K562 (cell line): ENCODE measurements at regions not wholly inside any gene's neighbourhood (a gene's known extent, or its start where the extent isn't known, plus 50 kb on each side); places are given as distances from the start of the nearest gene placed in this dataset.

Experiments used
- MEIS2 ChIP-seq: fragments of 450-650 bp; IDR thresholded peaks from 2 replicates; pipeline ENCODE4 v1.6.1; 2014; ENCODE audit warnings: mild to moderate bottlenecking; ENCODE audit not compliant: partially characterized antibody
- MYBL2 ChIP-seq, 2 experiments: fragments of 450-650 bp in 1 of 2; sonication (generic) in 1 of 2; formaldehyde crosslinking in 1 of 2; IDR thresholded peaks; 2 replicates each; pipeline versions ENCODE4 v1.6.1 to v1.8.1; 2017 to 2022; ENCODE audit warnings: borderline replicate concordance in 1 of 2, inconsistent platforms in 1 of 2, low read depth in 1 of 2, mild to moderate bottlenecking in 1 of 2, missing genetic modification reagents in 1 of 2, moderate library complexity in 1 of 2
- RBM14 ChIP-seq: fragments of 200-400 bp; formaldehyde crosslinking; IDR thresholded peaks from 2 replicates; pipeline ENCODE4 v1.6.1; 2018; ENCODE audit warnings: low read depth, mild to moderate bottlenecking, low read length, moderate library complexity, borderline replicate concordance; ENCODE audit not compliant: insufficient read depth
- SOX6 ChIP-seq: fragments of 450-650 bp; IDR thresholded peaks from 2 replicates; pipeline ENCODE4 v1.6.1; 2014; ENCODE audit warnings: mild to moderate bottlenecking
- SRSF1 ChIP-seq: fragments of 200-400 bp; formaldehyde crosslinking; IDR thresholded peaks from 2 replicates; pipeline ENCODE4 v1.6.1; 2017; ENCODE audit warnings: mild to moderate bottlenecking, low read depth, low read length, moderate library complexity
- TFAM ChIP-seq: fragments of 250-450 bp; sonication (Bioruptor Pico); conservative IDR thresholded peaks from 2 replicates; pipeline ENCODE4 v1.5.0; 2021; ENCODE audit warnings: mild to moderate bottlenecking, moderate library complexity
- ZBTB1 ChIP-seq: sonication (generic); formaldehyde crosslinking; IDR thresholded peaks from 2 replicates; pipeline ENCODE4 v1.8.1; 2023; ENCODE audit warnings: missing genetic modification reagents, low read depth, mild to moderate bottlenecking, borderline replicate concordance
- ZNF449 ChIP-seq: fragments of 250-450 bp; sonication (Bioruptor Pico); IDR thresholded peaks from 2 replicates; pipeline ENCODE4 v1.8.0; 2022; ENCODE audit warnings: moderate library complexity, mild to moderate bottlenecking, inconsistent platforms
- ZNF518B ChIP-seq: fragments of 250-450 bp; sonication (Bioruptor Pico); IDR thresholded peaks from 2 replicates; pipeline ENCODE4 v1.5.0; 2021; ENCODE audit warnings: mild to moderate bottlenecking, moderate library complexity
- ZNF644 ChIP-seq: fragments of 200-800 bp; sonication (Bioruptor generic); IDR thresholded peaks from 2 replicates; pipeline ENCODE4 v1.6.1; 2016; ENCODE audit warnings: low read depth, missing genetic modification characterization, missing compliant biosample characterization
- ZNF696 ChIP-seq: fragments of 250-450 bp; sonication (Bioruptor Pico); conservative IDR thresholded peaks from 2 replicates; pipeline ENCODE4 v1.4.0; 2020; ENCODE audit warnings: mild to moderate bottlenecking, moderate library complexity
- ZNF717 ChIP-seq: fragments of 250-450 bp; sonication (Bioruptor Pico); IDR thresholded peaks from 2 replicates; pipeline ENCODE4 v1.5.0; 2021
- TF ChIP-seq, protein P1 (sequence below): sonication (generic); formaldehyde crosslinking; IDR thresholded peaks from 2 replicates; pipeline ENCODE4 v1.8.0; 2022; ENCODE audit warnings: missing genetic modification reagents, mild to moderate bottlenecking, borderline replicate concordance
- TF ChIP-seq, protein P2 (sequence below): fragments of 250-450 bp; sonication (Bioruptor Pico); IDR thresholded peaks from 2 replicates; pipeline ENCODE4 v1.5.0; 2021

- TF ChIP-seq, protein P1, sequence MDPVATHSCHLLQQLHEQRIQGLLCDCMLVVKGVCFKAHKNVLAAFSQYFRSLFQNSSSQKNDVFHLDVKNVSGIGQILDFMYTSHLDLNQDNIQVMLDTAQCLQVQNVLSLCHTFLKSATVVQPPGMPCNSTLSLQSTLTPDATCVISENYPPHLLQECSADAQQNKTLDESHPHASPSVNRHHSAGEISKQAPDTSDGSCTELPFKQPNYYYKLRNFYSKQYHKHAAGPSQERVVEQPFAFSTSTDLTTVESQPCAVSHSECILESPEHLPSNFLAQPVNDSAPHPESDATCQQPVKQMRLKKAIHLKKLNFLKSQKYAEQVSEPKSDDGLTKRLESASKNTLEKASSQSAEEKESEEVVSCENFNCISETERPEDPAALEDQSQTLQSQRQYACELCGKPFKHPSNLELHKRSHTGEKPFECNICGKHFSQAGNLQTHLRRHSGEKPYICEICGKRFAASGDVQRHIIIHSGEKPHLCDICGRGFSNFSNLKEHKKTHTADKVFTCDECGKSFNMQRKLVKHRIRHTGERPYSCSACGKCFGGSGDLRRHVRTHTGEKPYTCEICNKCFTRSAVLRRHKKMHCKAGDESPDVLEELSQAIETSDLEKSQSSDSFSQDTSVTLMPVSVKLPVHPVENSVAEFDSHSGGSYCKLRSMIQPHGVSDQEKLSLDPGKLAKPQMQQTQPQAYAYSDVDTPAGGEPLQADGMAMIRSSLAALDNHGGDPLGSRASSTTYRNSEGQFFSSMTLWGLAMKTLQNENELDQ = no peak
- no peak for TF ChIP-seq SRSF1
- no peak for TF ChIP-seq ZBTB1 (CRISPR knock-in tag)
- TF ChIP-seq ZNF518B (CRISPR knock-in tag) = no peak
- no peak for TF ChIP-seq MYBL2 (IDR thresholded peaks at IDR 0.05; ENCODE audit: low read depth)
- no peak for TF ChIP-seq MYBL2 (CRISPR knock-in tag; IDR thresholded peaks at IDR 0.05; ENCODE audit: borderline replicate concordance)
- TF ChIP-seq TFAM (CRISPR knock-in tag) = no peak
- TF ChIP-seq MEIS2 = no peak
- TF ChIP-seq, protein P2, sequence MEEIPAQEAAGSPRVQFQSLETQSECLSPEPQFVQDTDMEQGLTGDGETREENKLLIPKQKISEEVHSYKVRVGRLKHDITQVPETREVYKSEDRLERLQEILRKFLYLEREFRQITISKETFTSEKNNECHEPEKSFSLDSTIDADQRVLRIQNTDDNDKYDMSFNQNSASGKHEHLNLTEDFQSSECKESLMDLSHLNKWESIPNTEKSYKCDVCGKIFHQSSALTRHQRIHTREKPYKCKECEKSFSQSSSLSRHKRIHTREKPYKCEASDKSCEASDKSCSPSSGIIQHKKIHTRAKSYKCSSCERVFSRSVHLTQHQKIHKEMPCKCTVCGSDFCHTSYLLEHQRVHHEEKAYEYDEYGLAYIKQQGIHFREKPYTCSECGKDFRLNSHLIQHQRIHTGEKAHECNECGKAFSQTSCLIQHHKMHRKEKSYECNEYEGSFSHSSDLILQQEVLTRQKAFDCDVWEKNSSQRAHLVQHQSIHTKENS (CRISPR knock-in tag) = no peak
- TF ChIP-seq RBM14 = no peak
- no peak for TF ChIP-seq ZNF644
- no peak for TF ChIP-seq ZNF717 (CRISPR knock-in tag)
- TF ChIP-seq ZNF696 (CRISPR knock-in tag) = no peak
- TF ChIP-seq ZNF449 (CRISPR knock-in tag) = no peak
- no peak for TF ChIP-seq SOX6
Measured at GRCh38 chr18:29311580-29311979, 1134.7 kb upstream of the CDH2 start (continued).
